HepG2 (cell line): ENCODE measurements at regions not wholly inside any gene's neighbourhood (a gene's known extent, or its start where the extent isn't known, plus 50 kb on each side); places are given as distances from the start of the nearest gene placed in this dataset.

Experiments used
- ATAC-seq: fragments of 200-7000 bp; cut with Tn5 transposase; 3 replicates; pipeline ENCODE4 v1.9.1; 2020; ENCODE audit warnings: mild to moderate bottlenecking, moderate library complexity
- BruUV-seq: library from RNA; stranded (reverse); fragments of 400-500 nt; replicated peaks from 2 replicates; lab custom pipeline; 2021; lab: Mats Ljungman, UMichigan
- CTCF ChIA-PET: fragments of 300-600 bp; formaldehyde crosslinking; extraction: SDS; loops from one replicate; lab custom pipeline; 2021; ENCODE audit warnings: low total read pairs, inconsistent platforms, low intra/inter-chr PET ratio; lab: Yijun Ruan, JAX
- POLR2A ChIA-PET: fragments of 350-600 bp; sonication (Branson Sonifier 250); formaldehyde crosslinking; loops from one replicate; lab custom pipeline; 2020; ENCODE audit warnings: antibody characterized with exemption, inconsistent platforms; lab: Yijun Ruan, JAX
- DNase-seq: peaks from one replicate; pipeline ENCODE4 v3.0.0-alpha.2; 2015; ENCODE audit warnings: low spot score
- FAIRE-seq: peaks from 3 replicates; lab custom pipeline; 2011; peaks lifted over from hg19 to GRCh38; lab: Jason Lieb, UNC
- H2AFZ ChIP-seq: one replicate; pipeline ENCODE4 v1.6.1; 2011; ENCODE audit warnings: low read length, inconsistent platforms
- H3K27ac ChIP-seq: fragments of 300-600 bp; 3 replicates; pipeline ENCODE4 v1.8.0; 2011; ENCODE audit warnings: mixed run types, mild to moderate bottlenecking, mixed read lengths, low read length, inconsistent platforms; ENCODE audit not compliant: insufficient read depth; ENCODE audit errors: extremely low read length
- H3K27me3 ChIP-seq, 2 experiments: fragments of 200-600 bp in 1 of 2; 2 replicates in 1 of 2; 3 replicates in 1 of 2; pipeline versions ENCODE4 v1.6.0 to v1.8.0; 2011; ENCODE audit warnings: low read length in 2 of 2, mild to moderate bottlenecking in 2 of 2, moderate library complexity in 2 of 2, inconsistent platforms in 1 of 2; ENCODE audit not compliant: insufficient read depth in 2 of 2, control insufficient read depth in 1 of 2
- H3K36me3 ChIP-seq, 2 experiments: fragments of 200-600 bp in 1 of 2; replicated peaks in 1 of 2; 2 replicates in 1 of 2; 3 replicates in 1 of 2; pipeline versions ENCODE4 v1.5.1 to v1.8.0; 2011; ENCODE audit warnings: low read length in 2 of 2, inconsistent platforms in 1 of 2; ENCODE audit not compliant: insufficient read depth in 2 of 2, control insufficient read depth in 1 of 2
- H3K4me1 ChIP-seq: 2 replicates; pipeline ENCODE4 v1.5.1; 2012; ENCODE audit warnings: low read length, inconsistent platforms; ENCODE audit not compliant: insufficient read depth
- H3K4me2 ChIP-seq: 2 replicates; pipeline ENCODE4 v1.6.0; 2011; ENCODE audit warnings: low read depth, low read length, inconsistent platforms
- H3K4me3 ChIP-seq, 3 experiments: fragments of 200-600 bp in 1 of 3; sonication (generic), shearing (Covaris generic) in 1 of 3; replicated peaks in 1 of 3; 2 replicates each; pipeline ENCODE4 v1.5.1; 2011 to 2016; ENCODE audit warnings: low read length in 3 of 3, inconsistent platforms in 2 of 3, low read depth in 2 of 3, mild to moderate bottlenecking in 2 of 3, control low read depth in 1 of 3, mixed read lengths in 1 of 3; ENCODE audit not compliant: insufficient read depth in 1 of 3
- H3K79me2 ChIP-seq: one replicate; pipeline ENCODE4 v1.6.1; 2011; ENCODE audit warnings: low read length, inconsistent platforms; ENCODE audit not compliant: insufficient read depth
- H3K9ac ChIP-seq: 2 replicates; pipeline ENCODE4 v1.6.0; 2011; ENCODE audit warnings: mild to moderate bottlenecking, low read depth, low read length, inconsistent platforms; ENCODE audit not compliant: insufficient read depth
- H3K9me3 ChIP-seq: 2 replicates; pipeline ENCODE4 v1.5.1; 2012; ENCODE audit warnings: mild to moderate bottlenecking, low read length
- H4K20me1 ChIP-seq: 2 replicates; pipeline ENCODE4 v1.6.0; 2011; ENCODE audit warnings: inconsistent platforms, mild to moderate bottlenecking, low read length, moderate library complexity; ENCODE audit not compliant: insufficient read depth
- AHDC1 ChIP-seq: sonication (generic); formaldehyde crosslinking; IDR thresholded peaks from 2 replicates; pipeline ENCODE4 v1.5.1; 2020; ENCODE audit warnings: mild to moderate bottlenecking, missing genetic modification reagents, borderline replicate concordance
- BATF2 ChIP-seq: sonication (generic); formaldehyde crosslinking; IDR thresholded peaks from 2 replicates; pipeline ENCODE4 v1.8.0; 2022; ENCODE audit warnings: mild to moderate bottlenecking, missing genetic modification reagents, moderate library complexity
- SP140L ChIP-seq: sonication (generic); formaldehyde crosslinking; IDR thresholded peaks from 2 replicates; pipeline ENCODE4 v1.4.0; 2020; ENCODE audit warnings: missing genetic modification reagents, borderline replicate concordance
- TAF15 ChIP-seq: fragments of 200-400 bp; formaldehyde crosslinking; IDR thresholded peaks from one replicate; pipeline ENCODE4 v1.6.1; 2018; ENCODE audit warnings: mild to moderate bottlenecking, low read depth, low read length; ENCODE audit not compliant: poor library complexity, severe bottlenecking
- TBL1XR1 ChIP-seq: fragments of 150-350 bp; IDR thresholded peaks from 2 replicates; pipeline ENCODE4 v1.6.1; 2014; ENCODE audit warnings: borderline replicate concordance, low read length; ENCODE audit not compliant: partially characterized antibody
- ZFP36L2 ChIP-seq: sonication (generic); formaldehyde crosslinking; IDR thresholded peaks from 2 replicates; pipeline ENCODE4 v1.4.0; 2020; ENCODE audit warnings: missing genetic modification reagents
- ZNF18 ChIP-seq: sonication (generic); formaldehyde crosslinking; IDR thresholded peaks from 2 replicates; pipeline ENCODE4 v1.8.0; 2022; ENCODE audit warnings: mild to moderate bottlenecking, missing genetic modification reagents; ENCODE audit not compliant: insufficient replicate concordance
- ZNF230 ChIP-seq: sonication (generic); formaldehyde crosslinking; IDR thresholded peaks from 2 replicates; pipeline ENCODE4 v1.4.0; 2020; ENCODE audit warnings: mild to moderate bottlenecking, missing genetic modification reagents
- ZNF274 ChIP-seq: sonication (generic); formaldehyde crosslinking; IDR thresholded peaks from 2 replicates; pipeline ENCODE4 v1.5.1; 2020; ENCODE audit warnings: mild to moderate bottlenecking, missing genetic modification reagents
- ZNF589 ChIP-seq: sonication (generic); formaldehyde crosslinking; conservative IDR thresholded peaks from 2 replicates; pipeline ENCODE4 v1.8.0; 2022; ENCODE audit warnings: mild to moderate bottlenecking, moderate library complexity, missing genetic modification reagents
- ZSCAN31 ChIP-seq: sonication (generic); formaldehyde crosslinking; IDR thresholded peaks from 2 replicates; pipeline ENCODE4 v1.5.0; 2020; ENCODE audit warnings: low read depth, mild to moderate bottlenecking, missing genetic modification reagents
- ZSCAN5A ChIP-seq: sonication (generic); formaldehyde crosslinking; IDR thresholded peaks from 2 replicates; pipeline ENCODE4 v1.8.0; 2022; ENCODE audit warnings: mild to moderate bottlenecking, missing genetic modification reagents, borderline replicate concordance
- WGBS: methylation state at CpG from one replicate; pipeline ENCODE4 v1.1.6; 2017; ENCODE audit warnings: low lambda C conversion rate; 5-methylcytosine and 5-hydroxymethylcytosine counted together
- in situ Hi-C: cut with HindIII; loops from 2 replicates; pipeline ENCODE4 v1.10.0; 2017; ENCODE audit warnings: low pct_unique_long_range_greater_than_20kb; ENCODE audit not compliant: extremely low pct_ligation_motif_present
- intact Hi-C: fragments of 100-400 bp; cut with micrococcal nuclease; formaldehyde crosslinking; loops from one replicate; pipeline ENCODE4 v1.10.0; 2022; ENCODE audit not compliant: unreplicated experiment
- TF ChIP-seq, protein P1 (sequence below): sonication (generic); formaldehyde crosslinking; IDR thresholded peaks from 2 replicates; pipeline ENCODE4 v1.5.1; 2020; ENCODE audit warnings: mild to moderate bottlenecking, moderate library complexity, missing genetic modification reagents

GRCh38 chr4:14022456-14022855 lies 394.9 kb upstream of the BOD1L1 start:
- Histone ChIP-seq H4K20me1 (no peaks in the 10 kb centered on the region), H3K4me3 (no peak overlapping the region), H3K79me2 (no peaks in the 10 kb centered on the region), H3K27me3 (no peaks in the 10 kb centered on the region), H3K9ac (no peak overlapping the region), H2AFZ (no peak overlapping the region), H3K4me1 (0 out of 2 replicates have a peak, but pooled peaks cover 5% of the 10 kb centered on the region), H3K9me3 (peaks cover 95% of the 10 kb centered on the region), H3K4me2 (no peak overlapping the region), H3K36me3 (no peaks in the 10 kb centered on the region), H3K27ac (no peak overlapping the region)
- BruUV-seq: no TSS peak
- ATAC-seq: no peak
- 5% methylated on average over 1 of the region's 1 CpG for WGBS
- in situ Hi-C loops (no loop called here), intact Hi-C loops (no loop called here)
- FAIRE-seq: no peak
- ChIA-PET CTCF (no interaction called here), POLR2A (no interaction called here)
- DNase-seq: no peak
- no peak for TF ChIP-seq BATF2
- no peak for TF ChIP-seq ZSCAN5A (CRISPR knock-in tag)
- no peak for TF ChIP-seq TBL1XR1
- TF ChIP-seq ZNF274 (CRISPR knock-in tag): no peak
- no peak for TF ChIP-seq ZNF230 (CRISPR knock-in tag)
- TF ChIP-seq SP140L: no peak
- no peak for TF ChIP-seq ZNF589
- no peak for TF ChIP-seq ZNF18 (CRISPR knock-in tag)
- TF ChIP-seq ZFP36L2 (CRISPR knock-in tag): no peak
- TF ChIP-seq, protein P1, sequence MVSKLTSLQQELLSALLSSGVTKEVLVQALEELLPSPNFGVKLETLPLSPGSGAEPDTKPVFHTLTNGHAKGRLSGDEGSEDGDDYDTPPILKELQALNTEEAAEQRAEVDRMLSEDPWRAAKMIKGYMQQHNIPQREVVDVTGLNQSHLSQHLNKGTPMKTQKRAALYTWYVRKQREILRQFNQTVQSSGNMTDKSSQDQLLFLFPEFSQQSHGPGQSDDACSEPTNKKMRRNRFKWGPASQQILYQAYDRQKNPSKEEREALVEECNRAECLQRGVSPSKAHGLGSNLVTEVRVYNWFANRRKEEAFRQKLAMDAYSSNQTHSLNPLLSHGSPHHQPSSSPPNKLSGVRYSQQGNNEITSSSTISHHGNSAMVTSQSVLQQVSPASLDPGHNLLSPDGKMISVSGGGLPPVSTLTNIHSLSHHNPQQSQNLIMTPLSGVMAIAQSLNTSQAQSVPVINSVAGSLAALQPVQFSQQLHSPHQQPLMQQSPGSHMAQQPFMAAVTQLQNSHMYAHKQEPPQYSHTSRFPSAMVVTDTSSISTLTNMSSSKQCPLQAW (CRISPR knock-in tag): no peak
- no peak for TF ChIP-seq ZSCAN31 (CRISPR knock-in tag)
- TF ChIP-seq TAF15: no peak
- TF ChIP-seq AHDC1 (CRISPR knock-in tag): no peak
